CD4-positive, alpha-beta T cell (primary cell): ENCODE measurements at regions not wholly inside any gene's neighbourhood (a gene's known extent, or its start where the extent isn't known, plus 50 kb on each side); places are given as distances from the start of the nearest gene placed in this dataset.

Experiments used
- ATAC-seq: fragments of 200-7000 bp; cut with Tn5 transposase; one replicate; pipeline ENCODE4 v1.10.0; 2022; ENCODE audit warnings: mild to moderate bottlenecking; ENCODE audit not compliant: poor library complexity
- CTCF ChIA-PET: fragments of 350-600 bp; sonication (Branson Sonifier 250); formaldehyde crosslinking; loops from one replicate; lab custom pipeline; 2021; ENCODE audit warnings: antibody characterized with exemption, inconsistent platforms; lab: Charles Lee
- POLR2A ChIA-PET: fragments of 350-600 bp; sonication (Branson Sonifier 250); formaldehyde crosslinking; loops from one replicate; lab custom pipeline; 2021; ENCODE audit warnings: antibody characterized with exemption, inconsistent platforms; lab: Charles Lee
- DNase-seq, 14 experiments: peaks; one replicate each; pipeline ENCODE4 v3.0.0-alpha.2; 2013 to 2020; ENCODE audit warnings: mixed read lengths in 2 of 14
- H3K27ac ChIP-seq, 2 donors: one replicate each; pipeline versions ENCODE4 v1.5.1 to v1.7.0; 2013; ENCODE audit warnings: low read length in 2 of 2, low read depth in 1 of 2, mild to moderate bottlenecking in 1 of 2
- H3K27me3 ChIP-seq, 2 experiments: 1 replicate in 1 of 2; 2 replicates in 1 of 2; pipeline versions ENCODE4 v1.6.1 to v1.7.0; 2013; ENCODE audit warnings: low read length in 2 of 2, control low read depth in 1 of 2, mild to moderate bottlenecking in 1 of 2, moderate library complexity in 1 of 2; ENCODE audit not compliant: insufficient read depth in 2 of 2, control insufficient read depth in 1 of 2
- H3K36me3 ChIP-seq: one replicate; pipeline ENCODE4 v1.6.1; 2013; ENCODE audit warnings: low read length, control low read depth; ENCODE audit not compliant: insufficient read depth
- H3K4me1 ChIP-seq: one replicate; pipeline ENCODE4 v1.6.1; 2013; ENCODE audit warnings: low read length, control low read depth; ENCODE audit not compliant: insufficient read depth
- H3K4me3 ChIP-seq: one replicate; pipeline ENCODE4 v1.5.1; 2013; ENCODE audit warnings: mild to moderate bottlenecking, low read length, moderate library complexity
- H3K9me3 ChIP-seq, 2 experiments: 1 replicate in 1 of 2; 2 replicates in 1 of 2; pipeline versions ENCODE4 v1.6.1 to v1.7.0; 2013; ENCODE audit warnings: low read length in 2 of 2, mild to moderate bottlenecking in 2 of 2, control low read depth in 1 of 2, moderate library complexity in 1 of 2; ENCODE audit not compliant: control insufficient read depth in 1 of 2, insufficient read depth in 1 of 2
- H3K27ac Mint-ChIP-seq: one replicate; pipeline ENCODE4 v1.8.0; 2020; ENCODE audit warnings: mixed read lengths
- H3K27me3 Mint-ChIP-seq: one replicate; pipeline ENCODE4 v1.8.0; 2021; ENCODE audit warnings: mixed read lengths
- H3K36me3 Mint-ChIP-seq: one replicate; pipeline ENCODE4 v1.8.0; 2021; ENCODE audit warnings: low read depth, mixed read lengths
- H3K4me1 Mint-ChIP-seq: one replicate; pipeline ENCODE4 v1.8.0; 2021; ENCODE audit warnings: low read depth, mixed read lengths
- H3K4me3 Mint-ChIP-seq: one replicate; pipeline ENCODE4 v1.8.0; 2020; ENCODE audit warnings: mild to moderate bottlenecking, mixed read lengths
- H3K9me3 Mint-ChIP-seq: one replicate; pipeline ENCODE4 v1.8.0; 2020; ENCODE audit warnings: mixed read lengths
- CTCF ChIP-seq: fragments of 200-600 bp; IDR thresholded peaks from one replicate; pipeline ENCODE4 v1.8.0; 2022; ENCODE audit warnings: antibody characterized with exemption, mild to moderate bottlenecking
- intact Hi-C, 2 experiments: fragments of 100-400 bp; cut with DNase I in 1 of 2; cut with micrococcal nuclease in 1 of 2; formaldehyde crosslinking; loops; one replicate each; pipeline versions ENCODE4 v1.15.1 to v1.9.0; 2023 to 2025; cut with DNase I, micrococcal nuclease

GRCh38 chr3:135762188-135762856 is 203.2 kb upstream of the PPP2R3A start:
- Mint-ChIP-seq H3K36me3 (no peaks in the 10 kb centered on the region), H3K27me3 (no peaks in the 10 kb centered on the region), H3K9me3 (peaks cover 11% of the 10 kb centered on the region), H3K4me1 (no peaks in the 10 kb centered on the region), H3K27ac (no peak overlapping the region), H3K4me3 (no peak overlapping the region)
- no peak for DNase-seq
- H3K36me3 ChIP-seq, result no peaks in the 10 kb centered on the region
- ChIA-PET POLR2A (no interaction called here), CTCF (no interaction called here)
- no peak overlapping the region for H3K4me3 ChIP-seq
- ATAC-seq, result no peak
- TF ChIP-seq CTCF, result no peak
- no peaks in the 10 kb centered on the region for H3K27me3 ChIP-seq
- H3K4me1 ChIP-seq, result no peaks in the 10 kb centered on the region
- no peak overlapping the region for H3K27ac ChIP-seq
- H3K9me3 ChIP-seq, result peaks cover 0 to 3% of the 10 kb centered on the region in 2 experiments
- intact Hi-C loops, result no loop called here

- DNase-seq, result no peak
- H3K27ac Mint-ChIP-seq, result no peak overlapping the region
- H3K9me3 Mint-ChIP-seq, result peaks cover 14% of the 10 kb centered on the region
- H3K4me3 Mint-ChIP-seq, result no peak overlapping the region
- peaks cover 2% of the 10 kb centered on the region for H3K27me3 Mint-ChIP-seq
- POLR2A ChIA-PET, result no interaction called here
- ATAC-seq, result no peak
- Histone ChIP-seq H3K4me1 (no peaks in the 10 kb centered on the region), H3K27ac (no peak overlapping the region), H3K27me3 (no peaks in the 10 kb centered on the region), H3K36me3 (no peaks in the 10 kb centered on the region), H3K4me3 (no peak overlapping the region), H3K9me3 (peaks cover 0 to 3% of the 10 kb centered on the region in 2 experiments)
- no peaks in the 10 kb centered on the region for H3K36me3 Mint-ChIP-seq
- no peak for TF ChIP-seq CTCF
- intact Hi-C loops, result no loop called here
- H3K4me1 Mint-ChIP-seq, result no peaks in the 10 kb centered on the region
- CTCF ChIA-PET, result no interaction called here
Observed at GRCh38 chr3:135766115-135766514, 199.4 kb upstream of the PPP2R3A start.

- H3K9me3 Mint-ChIP-seq, result peaks cover 6% of the 10 kb centered on the region
- TF ChIP-seq CTCF, result no peak
- Histone ChIP-seq H3K4me1 (no peaks in the 10 kb centered on the region), H3K4me3 (no peak overlapping the region), H3K36me3 (no peaks in the 10 kb centered on the region), H3K27me3 (no peaks in the 10 kb centered on the region), H3K27ac (no peak overlapping the region), H3K9me3 (no peaks in the 10 kb centered on the region)
- peaks cover 10% of the 10 kb centered on the region for H3K27me3 Mint-ChIP-seq
- no peak overlapping the region for H3K4me3 Mint-ChIP-seq
- ChIA-PET CTCF (no interaction called here), POLR2A (no interaction called here)
- no peaks in the 10 kb centered on the region for H3K36me3 Mint-ChIP-seq
- DNase-seq, result no peak
- no peaks in the 10 kb centered on the region for H3K4me1 Mint-ChIP-seq
- intact Hi-C loops, result no loop called here
- ATAC-seq, result no peak
- H3K27ac Mint-ChIP-seq, result no peak overlapping the region
Observed at GRCh38 chr3:135771760-135772159, 193.8 kb upstream of the PPP2R3A start.
